Endothelial cell of umbilical vein (primary cell): ENCODE measurements at regions not wholly inside any gene's neighbourhood (a gene's known extent, or its start where the extent isn't known, plus 50 kb on each side); places are given as distances from the start of the nearest gene placed in this dataset.

Experiments
- BruUV-seq: library from RNA; stranded (reverse); fragments of 400-500 nt; replicated peaks from 2 replicates; lab custom pipeline; 2021; lab: Mats Ljungman, UMichigan
- CTCF ChIA-PET: fragments of 300-600, 350-600 bp; sonication (Branson Sonifier 250); formaldehyde crosslinking; loops from one replicate; lab custom pipeline; 2021; ENCODE audit warnings: antibody characterized with exemption, inconsistent platforms; lab: Charles Lee
- POLR2A ChIA-PET: fragments of 300-600, 350-600 bp; sonication (Branson Sonifier 250); formaldehyde crosslinking; loops from one replicate; lab custom pipeline; 2021; ENCODE audit warnings: antibody characterized with exemption, inconsistent platforms; lab: Charles Lee
- DNase-seq: peaks from one replicate; pipeline ENCODE4 v3.0.0-alpha.2; 2011; ENCODE audit warnings: low read depth, low spot score
- FAIRE-seq: peaks from 2 replicates; lab custom pipeline; 2011; peaks lifted over from hg19 to GRCh38; lab: Jason Lieb, UNC
- H2AFZ ChIP-seq: 2 replicates; pipeline ENCODE4 v1.6.0; 2012; ENCODE audit warnings: low read depth, low read length, control low read depth, inconsistent platforms
- H3K27ac ChIP-seq: 2 replicates; pipeline ENCODE4 v1.5.1; 2011; ENCODE audit warnings: low read depth, mild to moderate bottlenecking, control low read depth, low read length, moderate library complexity; ENCODE audit not compliant: insufficient read depth
- H3K27me3 ChIP-seq, 2 experiments: 2 replicates each; pipeline versions ENCODE4 v1.6.0 to v1.6.1; 2011; ENCODE audit warnings: low read length in 2 of 2, mixed read lengths in 1 of 2; ENCODE audit not compliant: control insufficient read depth in 2 of 2, insufficient read depth in 2 of 2
- H3K36me3 ChIP-seq, 2 experiments: 2 replicates in 1 of 2; 3 replicates in 1 of 2; pipeline ENCODE4 v1.5.1; 2011; ENCODE audit warnings: low read length in 2 of 2, mild to moderate bottlenecking in 1 of 2, moderate library complexity in 1 of 2; ENCODE audit not compliant: control insufficient read depth in 2 of 2, insufficient read depth in 2 of 2; ENCODE audit errors: extremely low read depth in 1 of 2
- H3K4me1 ChIP-seq: 3 replicates; pipeline ENCODE4 v1.5.1; 2011; ENCODE audit warnings: mild to moderate bottlenecking, low read length; ENCODE audit not compliant: control insufficient read depth, insufficient read depth; ENCODE audit errors: extremely low read depth
- H3K4me2 ChIP-seq: 2 replicates; pipeline ENCODE4 v1.6.1; 2011; ENCODE audit warnings: low read length, control low read depth, mixed read lengths; ENCODE audit not compliant: insufficient read depth
- H3K4me3 ChIP-seq, 3 experiments: fragments of 200-600 bp in 1 of 3; sonication (generic), shearing (Covaris generic) in 1 of 3; replicated peaks in 1 of 3; 2 replicates each; pipeline ENCODE4 v1.5.1; 2011 to 2016; ENCODE audit warnings: control low read depth in 3 of 3, low read length in 3 of 3, mild to moderate bottlenecking in 2 of 3, inconsistent platforms in 1 of 3, low read depth in 1 of 3, moderate library complexity in 1 of 3; ENCODE audit not compliant: insufficient read depth in 1 of 3
- H3K79me2 ChIP-seq: 2 replicates; pipeline ENCODE4 v1.6.0; 2012; ENCODE audit warnings: low read length, inconsistent platforms; ENCODE audit not compliant: control insufficient read depth, insufficient read depth
- H3K9ac ChIP-seq: replicated peaks from 2 replicates; pipeline ENCODE3; 2011; ENCODE audit warnings: low read length, control low read depth; ENCODE audit not compliant: insufficient read depth; ENCODE audit errors: extremely low read depth
- H3K9me1 ChIP-seq: replicated peaks from 3 replicates; pipeline ENCODE4 v1.6.0; 2011; ENCODE audit warnings: mild to moderate bottlenecking, low read length; ENCODE audit not compliant: control insufficient read depth, insufficient read depth; ENCODE audit errors: extremely low read depth
- H3K9me3 ChIP-seq: replicated peaks from 2 replicates; pipeline ENCODE4 v1.5.1; 2012; ENCODE audit warnings: low read length, inconsistent platforms; ENCODE audit not compliant: control insufficient read depth, insufficient read depth
- H4K20me1 ChIP-seq: replicated peaks from 2 replicates; pipeline ENCODE3; 2011; ENCODE audit warnings: mild to moderate bottlenecking, low read length; ENCODE audit not compliant: control insufficient read depth, insufficient read depth; ENCODE audit errors: extremely low read depth
- CTCF ChIP-seq, 2 donors: IDR thresholded peaks; 1 replicate in 1 of 2; 2 replicates in 1 of 2; pipeline ENCODE4 v1.5.1; 2011; ENCODE audit warnings: low read length in 2 of 2, mild to moderate bottlenecking in 2 of 2, moderate library complexity in 2 of 2, control low read depth in 1 of 2, inconsistent platforms in 1 of 2, low read depth in 1 of 2; ENCODE audit not compliant: insufficient read depth in 1 of 2; ENCODE audit errors: extremely low read depth in 1 of 2
- EZH2 ChIP-seq: IDR thresholded peaks from 2 replicates; pipeline ENCODE4 v1.6.1; 2012; ENCODE audit warnings: borderline replicate concordance, low read depth, mild to moderate bottlenecking, moderate library complexity, low read length, inconsistent platforms; ENCODE audit not compliant: severe bottlenecking
- FOS ChIP-seq: IDR thresholded peaks from 2 replicates; pipeline ENCODE4 v1.6.1; 2011; ENCODE audit warnings: mild to moderate bottlenecking, low read length, moderate library complexity, borderline replicate concordance; ENCODE audit not compliant: insufficient read depth
- GATA2 ChIP-seq: IDR thresholded peaks from 2 replicates; pipeline ENCODE4 v1.7.0; 2011; ENCODE audit warnings: low read depth, mild to moderate bottlenecking, moderate library complexity, mixed read lengths, low read length; ENCODE audit not compliant: insufficient read length, insufficient read depth
- JUN ChIP-seq: IDR thresholded peaks from 2 replicates; pipeline ENCODE4 v1.6.1; 2011; ENCODE audit warnings: borderline replicate concordance, low read depth; ENCODE audit not compliant: insufficient read length, insufficient read depth
- MAX ChIP-seq: IDR thresholded peaks from 2 replicates; pipeline ENCODE4 v1.6.1; 2011; ENCODE audit not compliant: insufficient read depth, insufficient read length
- MYC ChIP-seq: IDR thresholded peaks from one replicate; pipeline ENCODE4 v1.6.1; 2011; ENCODE audit warnings: mild to moderate bottlenecking, low read depth, low read length
- POLR2A ChIP-seq: IDR thresholded peaks from 2 replicates; pipeline ENCODE4 v1.6.1; 2012; ENCODE audit warnings: low read depth, mild to moderate bottlenecking, control low read depth, low read length
- POLR2AphosphoS5 ChIP-seq: IDR thresholded peaks from 2 replicates; pipeline ENCODE4 v1.6.1; 2012; ENCODE audit warnings: low read depth, mild to moderate bottlenecking, control low read depth, low read length, moderate library complexity; ENCODE audit not compliant: insufficient read depth
- dilution Hi-C: fragments of 300-500 bp; cut with MboI; formaldehyde crosslinking; loops from one replicate; pipeline ENCODE4 v1.15.0; 2019; ENCODE audit warnings: low sequenced_read_pairs; ENCODE audit not compliant: extremely low pct_ligation_motif_present
- intact Hi-C: fragments of 100-400 bp; cut with micrococcal nuclease; formaldehyde crosslinking; loops from one replicate; pipeline ENCODE4 v1.10.0; 2022

GRCh38 chr1:209143916-209144315 is 439.6 kb upstream of the CAMK1G start:
- Histone ChIP-seq H4K20me1 (no peaks in the 10 kb centered on the region), H3K27ac (no peak overlapping the region), H3K27me3 (no peaks in the 10 kb centered on the region), H3K36me3 (no peaks in the 10 kb centered on the region), H3K4me3 (no peak overlapping the region), H3K9me3 (no peaks in the 10 kb centered on the region), H3K4me2 (no peak overlapping the region), H3K9ac (no peak overlapping the region), H3K4me1 (no peaks in the 10 kb centered on the region), H3K79me2 (no peaks in the 10 kb centered on the region), H2AFZ (no peak overlapping the region), H3K9me1 (no peaks in the 10 kb centered on the region)
- dilution Hi-C loops: no loop called here
- no TSS peak for BruUV-seq
- no peak for FAIRE-seq
- TF ChIP-seq POLR2AphosphoS5 (no peak), MYC (no peak), MAX (no peak), FOS (no peak), JUN (no peak), CTCF (IDR thresholded peaks at IDR 0.05; ENCODE audit: extremely low read depth in 1 of 2, insufficient read depth in 1 of 2, low read depth in 1 of 2, low read length in 2 of 2) (no peak), EZH2 (no peak), GATA2 (no peak), POLR2A (no peak)
- POLR2A ChIA-PET: no interaction called here
- no peak for DNase-seq
- intact Hi-C loops: no loop called here
- CTCF ChIA-PET: no interaction called here
